WTC11 (cell line): ENCODE measurements at regions not wholly inside any gene's neighbourhood (a gene's known extent, or its start where the extent isn't known, plus 50 kb on each side); places are given as distances from the start of the nearest gene placed in this dataset.

Experiments used
- ATAC-seq: fragments of 200-7000 bp; cut with Tn5 transposase; 2 replicates; pipeline ENCODE4 v1.10.0; 2021; ENCODE audit warnings: mild to moderate bottlenecking, moderate library complexity
- CTCF ChIA-PET: fragments of 300-600 bp; sonication (Branson Sonifier 250); formaldehyde crosslinking; loops from one replicate; lab custom pipeline; 2021; ENCODE audit warnings: antibody characterized with exemption; lab: Charles Lee
- POLR2A ChIA-PET: fragments of 350-600 bp; sonication (Branson Sonifier 250); formaldehyde crosslinking; loops from one replicate; lab custom pipeline; 2021; ENCODE audit warnings: antibody characterized with exemption; lab: Charles Lee
- DNase-seq: peaks from one replicate; pipeline ENCODE4 v3.0.0; 2021; ENCODE audit warnings: low spot score
- H3K27ac Mint-ChIP-seq: 2 replicates; pipeline ENCODE4 v1.8.0; 2021; ENCODE audit warnings: mixed read lengths
- H3K27me3 Mint-ChIP-seq: 2 replicates; pipeline ENCODE4 v1.8.0; 2021; ENCODE audit warnings: low read depth, mild to moderate bottlenecking, moderate library complexity, mixed read lengths
- H3K36me3 Mint-ChIP-seq: 2 replicates; pipeline ENCODE4 v1.8.0; 2021; ENCODE audit warnings: mixed read lengths
- H3K4me1 Mint-ChIP-seq: 2 replicates; pipeline ENCODE4 v1.8.0; 2022; ENCODE audit warnings: mixed read lengths
- H3K4me3 Mint-ChIP-seq: 2 replicates; pipeline ENCODE4 v1.8.0; 2021; ENCODE audit warnings: mild to moderate bottlenecking, moderate library complexity, mixed read lengths
- H3K9me3 Mint-ChIP-seq: 2 replicates; pipeline ENCODE4 v1.8.0; 2021; ENCODE audit warnings: mixed read lengths
- ARID4B ChIP-seq: sonication (generic); formaldehyde crosslinking; IDR thresholded peaks from 2 replicates; pipeline ENCODE4 v1.8.0; 2023; ENCODE audit warnings: missing genetic modification reagents, mild to moderate bottlenecking, borderline replicate concordance
- ATF2 ChIP-seq: sonication (generic); formaldehyde crosslinking; IDR thresholded peaks from 2 replicates; pipeline ENCODE4 v1.8.1; 2022; ENCODE audit warnings: low read depth, missing genetic modification reagents, borderline replicate concordance
- CBFB ChIP-seq: sonication (generic); formaldehyde crosslinking; IDR thresholded peaks from 2 replicates; pipeline ENCODE4 v1.8.1; 2022; ENCODE audit warnings: mild to moderate bottlenecking, low read depth, missing genetic modification reagents
- CDX4 ChIP-seq: fragments of 250-450 bp; sonication (Bioruptor Pico); IDR thresholded peaks from 2 replicates; pipeline ENCODE4 v1.9.0; 2021; ENCODE audit warnings: moderate library complexity, mild to moderate bottlenecking, inconsistent platforms, borderline replicate concordance
- E2F5 ChIP-seq: sonication (generic); formaldehyde crosslinking; IDR thresholded peaks from 2 replicates; pipeline ENCODE4 v1.8.1; 2022; ENCODE audit warnings: mild to moderate bottlenecking, moderate library complexity, missing genetic modification reagents
- ELF4 ChIP-seq: sonication (generic); formaldehyde crosslinking; IDR thresholded peaks from 2 replicates; pipeline ENCODE4 v1.8.1; 2022; ENCODE audit warnings: low read depth, mild to moderate bottlenecking, moderate library complexity, missing genetic modification reagents
- EMX1 ChIP-seq: fragments of 250-450 bp; sonication (Bioruptor Pico); IDR thresholded peaks from 2 replicates; pipeline ENCODE4 v1.8.0; 2021; ENCODE audit warnings: mild to moderate bottlenecking
- GTF2I ChIP-seq: fragments of 250-450 bp; sonication (Bioruptor Pico); conservative IDR thresholded peaks from 2 replicates; pipeline ENCODE4 v1.4.0; 2021; ENCODE audit warnings: mild to moderate bottlenecking
- HMGA2 ChIP-seq: fragments of 250-450 bp; sonication (Bioruptor Pico); IDR thresholded peaks from 2 replicates; pipeline ENCODE4 v1.4.0; 2021; ENCODE audit warnings: mild to moderate bottlenecking, moderate library complexity
- JAZF1 ChIP-seq: fragments of 250-450 bp; sonication (Bioruptor Pico); IDR thresholded peaks from 2 replicates; pipeline ENCODE4 v1.9.0; 2021; ENCODE audit warnings: moderate library complexity, mild to moderate bottlenecking, inconsistent platforms
- RELA ChIP-seq: sonication (generic); formaldehyde crosslinking; IDR thresholded peaks from 2 replicates; pipeline ENCODE4 v1.8.1; 2022; ENCODE audit warnings: missing genetic modification reagents, mild to moderate bottlenecking, borderline replicate concordance
- SMAD4 ChIP-seq: sonication (generic); formaldehyde crosslinking; IDR thresholded peaks from 2 replicates; pipeline ENCODE4 v1.8.0; 2022; ENCODE audit warnings: mild to moderate bottlenecking, missing genetic modification reagents
- USF1 ChIP-seq: sonication (generic); formaldehyde crosslinking; IDR thresholded peaks from 2 replicates; pipeline ENCODE4 v1.8.0; 2022; ENCODE audit warnings: mild to moderate bottlenecking, missing genetic modification reagents
- ZMAT4 ChIP-seq: fragments of 250-450 bp; sonication (Bioruptor Pico); IDR thresholded peaks from 2 replicates; pipeline ENCODE4 v1.9.0; 2021; ENCODE audit warnings: mild to moderate bottlenecking
- ZNF232 ChIP-seq: sonication (generic); formaldehyde crosslinking; IDR thresholded peaks from 2 replicates; pipeline ENCODE4 v1.8.0; 2022; ENCODE audit warnings: mild to moderate bottlenecking, missing genetic modification reagents
- ZNF263 ChIP-seq: sonication (generic); formaldehyde crosslinking; IDR thresholded peaks from 2 replicates; pipeline ENCODE4 v1.8.1; 2022; ENCODE audit warnings: low read depth, mild to moderate bottlenecking, moderate library complexity, missing genetic modification reagents
- ZNF512 ChIP-seq: sonication (generic); formaldehyde crosslinking; IDR thresholded peaks from 2 replicates; pipeline ENCODE4 v1.8.1; 2022; ENCODE audit warnings: missing genetic modification reagents, borderline replicate concordance
- ZNF671 ChIP-seq: fragments of 250-450 bp; sonication (Bioruptor Pico); IDR thresholded peaks from 2 replicates; pipeline ENCODE4 v1.8.0; 2021; ENCODE audit warnings: mild to moderate bottlenecking

- no peak for TF ChIP-seq E2F5 (CRISPR knock-in tag)
These were observed 190.8 kb downstream of the TMEM18 start (continued) for GRCh38 chr2:486371-486770.

- Mint-ChIP-seq H3K27ac (no peak overlapping the region), H3K4me1 (peaks cover 11% of the 10 kb centered on the region), H3K27me3 (peaks cover 4% of the 10 kb centered on the region; the same call in 1 of the 2 replicates), H3K36me3 (no peaks in the 10 kb centered on the region)
- CTCF ChIA-PET: no interaction called here
- peak; percentile 79 for ATAC-seq
- TF ChIP-seq CBFB (no peak), EMX1 (CRISPR knock-in tag) (no peak), CDX4 (CRISPR knock-in tag) (no peak), RELA (CRISPR knock-in tag) (no peak), ZNF512 (CRISPR knock-in tag) (no peak), ATF2 (CRISPR knock-in tag) (no peak), ARID4B (CRISPR knock-in tag) (no peak), USF1 (CRISPR knock-in tag) (no peak)
- TF ChIP-seq, all 79 proteins: peak for 0
- Mint-ChIP-seq H3K9me3 (no peaks in the 10 kb centered on the region), H3K4me3 (no peak overlapping the region)
- peak; percentile 47 for DNase-seq
- POLR2A ChIA-PET: no interaction called here
These were observed 193.5 kb upstream of the ALKAL2 start for GRCh38 chr2:481388-481787.

GRCh38 chr2:479490-480176 is 191.7 kb upstream of the ALKAL2 start:
- H3K27me3 Mint-ChIP-seq: peaks cover 4% of the 10 kb centered on the region; the same call in 1 of the 2 replicates
- H3K4me1 Mint-ChIP-seq: peaks cover 11% of the 10 kb centered on the region
- H3K27ac Mint-ChIP-seq: no peak overlapping the region
- H3K4me3 Mint-ChIP-seq: no peak overlapping the region
- H3K9me3 Mint-ChIP-seq: peaks cover 12% of the 10 kb centered on the region
- ATAC-seq (no peak), DNase-seq (no peak)
- no peaks in the 10 kb centered on the region; the same call in 1 of the 2 replicates for H3K36me3 Mint-ChIP-seq
- ChIA-PET CTCF (interaction anchor here (0.6 to 1.6 kb wide), 2 partner anchors 194 to 233 kb away, joined by 3 to 4 read pairs; no protein-coding TSS in a partner anchor), POLR2A (interaction anchor here (1.1 to 1.3 kb wide), 2 partner anchors 11 to 26 kb away, joined by 3 read pairs; no protein-coding TSS in a partner anchor)
- TF ChIP-seq ZMAT4 (CRISPR knock-in tag) (no peak), ZNF263 (CRISPR knock-in tag) (no peak), SMAD4 (CRISPR knock-in tag) (no peak), ZNF671 (CRISPR knock-in tag) (no peak), HMGA2 (CRISPR knock-in tag) (no peak), GTF2I (CRISPR knock-in tag) (no peak), ZNF232 (CRISPR knock-in tag) (no peak), ELF4 (no peak), JAZF1 (no peak)
